Liver (tissue), 8 donors: ENCODE measurements at regions not wholly inside any gene's neighbourhood (a gene's known extent, or its start where the extent isn't known, plus 50 kb on each side); places are given as distances from the start of the nearest gene placed in this dataset.

Source experiments
- DNase-seq: peaks from one replicate; pipeline ENCODE4 v3.0.0-alpha.2; 2017; ENCODE audit warnings: low spot score
- H3K27ac ChIP-seq, 2 donors: one replicate each; pipeline ENCODE4 v1.7.0; 2013; ENCODE audit warnings: inconsistent platforms in 2 of 2, low read length in 2 of 2, control low read depth in 1 of 2, low read depth in 1 of 2, mild to moderate bottlenecking in 1 of 2
- H3K27me3 ChIP-seq, 4 donors: one replicate each; pipeline versions ENCODE4 v1.6.1 to v1.7.0; 2013; ENCODE audit warnings: low read length in 3 of 4, inconsistent platforms in 1 of 4, mild to moderate bottlenecking in 1 of 4, moderate library complexity in 1 of 4; ENCODE audit not compliant: control insufficient read depth in 4 of 4, insufficient read depth in 4 of 4
- H3K36me3 ChIP-seq, 4 donors: one replicate each; pipeline versions ENCODE4 v1.6.1 to v1.7.0; 2013; ENCODE audit warnings: low read length in 3 of 4, mild to moderate bottlenecking in 3 of 4, low read depth in 1 of 4, moderate library complexity in 1 of 4; ENCODE audit not compliant: control insufficient read depth in 4 of 4, insufficient read depth in 3 of 4
- H3K4me1 ChIP-seq, 4 donors: one replicate each; pipeline versions ENCODE4 v1.6.1 to v1.7.0; 2013; ENCODE audit warnings: low read length in 3 of 4, mild to moderate bottlenecking in 3 of 4, moderate library complexity in 1 of 4; ENCODE audit not compliant: control insufficient read depth in 4 of 4, insufficient read depth in 4 of 4
- H3K4me3 ChIP-seq, 3 donors: one replicate each; pipeline versions ENCODE4 v1.6.1 to v1.7.0; 2013; ENCODE audit warnings: low read length in 3 of 3, control low read depth in 1 of 3, low read depth in 1 of 3, mild to moderate bottlenecking in 1 of 3
- H3K9ac ChIP-seq, 2 donors: one replicate each; pipeline ENCODE4 v1.7.0; 2013; ENCODE audit warnings: low read length in 2 of 2, mild to moderate bottlenecking in 2 of 2, moderate library complexity in 2 of 2, control low read depth in 1 of 2, low read depth in 1 of 2
- H3K9me3 ChIP-seq, 4 donors: one replicate each; pipeline versions ENCODE4 v1.6.1 to v1.7.0; 2013; ENCODE audit warnings: low read length in 3 of 4; ENCODE audit not compliant: control insufficient read depth in 4 of 4
- ATF3 ChIP-seq: IDR thresholded peaks from 2 replicates; pipeline ENCODE4 v1.6.1; 2016; ENCODE audit warnings: antibody characterized with exemption
- EGR1 ChIP-seq, 2 donors: IDR thresholded peaks; 2 replicates each; pipeline ENCODE4 v1.6.1; 2016 to 2018; ENCODE audit warnings: antibody characterized with exemption in 2 of 2, low read depth in 2 of 2
- FOXA2 ChIP-seq: IDR thresholded peaks from 2 replicates; pipeline ENCODE4 v1.6.1; 2016; ENCODE audit warnings: antibody characterized with exemption
- GABPA ChIP-seq, 2 donors: IDR thresholded peaks in 1 of 2; conservative IDR thresholded peaks in 1 of 2; 2 replicates each; pipeline ENCODE4 v1.6.1; 2016; ENCODE audit warnings: antibody characterized with exemption in 2 of 2, mild to moderate bottlenecking in 1 of 2, moderate library complexity in 1 of 2
- HNF4A ChIP-seq, 2 donors: conservative IDR thresholded peaks; 2 replicates each; pipeline ENCODE4 v1.6.1; 2016; ENCODE audit warnings: antibody characterized with exemption in 2 of 2, mild to moderate bottlenecking in 2 of 2
- HNF4G ChIP-seq: IDR thresholded peaks from 2 replicates; pipeline ENCODE4 v1.6.1; 2016; ENCODE audit warnings: antibody characterized with exemption
- JUND ChIP-seq, 2 donors: IDR thresholded peaks; 2 replicates each; pipeline ENCODE4 v1.6.1; 2016; ENCODE audit warnings: antibody characterized with exemption in 2 of 2
- NR2F2 ChIP-seq: IDR thresholded peaks from 2 replicates; pipeline ENCODE4 v1.6.1; 2016; ENCODE audit warnings: antibody characterized with exemption
- RAD21 ChIP-seq, 2 donors: IDR thresholded peaks; 2 replicates each; pipeline ENCODE4 v1.6.1; 2016; ENCODE audit warnings: antibody characterized with exemption in 2 of 2, mild to moderate bottlenecking in 2 of 2
- RXRA ChIP-seq, 2 donors: IDR thresholded peaks; 2 replicates each; pipeline ENCODE4 v1.6.1; 2017 to 2018; ENCODE audit warnings: antibody characterized with exemption in 2 of 2, mild to moderate bottlenecking in 1 of 2
- SP1 ChIP-seq: IDR thresholded peaks from 2 replicates; pipeline ENCODE4 v1.6.1; 2018; ENCODE audit warnings: antibody characterized with exemption, mild to moderate bottlenecking
- TAF1 ChIP-seq: conservative IDR thresholded peaks from 2 replicates; pipeline ENCODE4 v1.6.1; 2016; ENCODE audit warnings: antibody characterized with exemption, mild to moderate bottlenecking
- YY1 ChIP-seq: IDR thresholded peaks from 2 replicates; pipeline ENCODE4 v1.6.1; 2016; ENCODE audit warnings: antibody characterized with exemption, mild to moderate bottlenecking
- WGBS: extraction: QIAGEN DNeasy Blood & Tissue Kit; methylation state at CpG from one replicate; pipeline ENCODE4 v1.1.7; 2013; 5-methylcytosine and 5-hydroxymethylcytosine counted together
- TF ChIP-seq, protein P1 (sequence below): IDR thresholded peaks from 2 replicates; pipeline ENCODE4 v1.6.1; 2016; ENCODE audit warnings: antibody characterized with exemption
- TF ChIP-seq, protein P2 (sequence below): fragments of 150-350 bp; IDR thresholded peaks from 2 replicates; pipeline ENCODE4 v1.5.1; 2017; ENCODE audit warnings: improper control_type of control experiment, low read depth, low read length; ENCODE audit not compliant: missing input control
- TF ChIP-seq, protein P3 (sequence below): IDR thresholded peaks from 2 replicates; pipeline ENCODE4 v1.6.1; 2016; ENCODE audit warnings: antibody characterized with exemption, mild to moderate bottlenecking
- TF ChIP-seq, protein P4 (sequence below): IDR thresholded peaks from 2 replicates; pipeline ENCODE4 v1.6.1; 2016; ENCODE audit warnings: antibody characterized with exemption
- donor health status: healthy.
- donor health status: healthy.
- donor health status: healthy.
- donor health status: healthy.
- donor health status: healthy.

GRCh38 chr10:83075815-83076355, 1063.4 kb upstream of the GHITM start:
- H3K36me3 ChIP-seq: no peaks in the 10 kb centered on the region
- H3K27ac ChIP-seq: no peak overlapping the region
- no peak overlapping the region for H3K9ac ChIP-seq
- no peak for TF ChIP-seq RAD21 (IDR thresholded peaks at IDR 0.05)
- no peak for TF ChIP-seq ATF3
- TF ChIP-seq, protein P1, sequence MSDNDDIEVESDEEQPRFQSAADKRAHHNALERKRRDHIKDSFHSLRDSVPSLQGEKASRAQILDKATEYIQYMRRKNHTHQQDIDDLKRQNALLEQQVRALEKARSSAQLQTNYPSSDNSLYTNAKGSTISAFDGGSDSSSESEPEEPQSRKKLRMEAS: no peak
- TF ChIP-seq, protein P2, sequence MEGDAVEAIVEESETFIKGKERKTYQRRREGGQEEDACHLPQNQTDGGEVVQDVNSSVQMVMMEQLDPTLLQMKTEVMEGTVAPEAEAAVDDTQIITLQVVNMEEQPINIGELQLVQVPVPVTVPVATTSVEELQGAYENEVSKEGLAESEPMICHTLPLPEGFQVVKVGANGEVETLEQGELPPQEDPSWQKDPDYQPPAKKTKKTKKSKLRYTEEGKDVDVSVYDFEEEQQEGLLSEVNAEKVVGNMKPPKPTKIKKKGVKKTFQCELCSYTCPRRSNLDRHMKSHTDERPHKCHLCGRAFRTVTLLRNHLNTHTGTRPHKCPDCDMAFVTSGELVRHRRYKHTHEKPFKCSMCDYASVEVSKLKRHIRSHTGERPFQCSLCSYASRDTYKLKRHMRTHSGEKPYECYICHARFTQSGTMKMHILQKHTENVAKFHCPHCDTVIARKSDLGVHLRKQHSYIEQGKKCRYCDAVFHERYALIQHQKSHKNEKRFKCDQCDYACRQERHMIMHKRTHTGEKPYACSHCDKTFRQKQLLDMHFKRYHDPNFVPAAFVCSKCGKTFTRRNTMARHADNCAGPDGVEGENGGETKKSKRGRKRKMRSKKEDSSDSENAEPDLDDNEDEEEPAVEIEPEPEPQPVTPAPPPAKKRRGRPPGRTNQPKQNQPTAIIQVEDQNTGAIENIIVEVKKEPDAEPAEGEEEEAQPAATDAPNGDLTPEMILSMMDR: no peak
- TF ChIP-seq HNF4G: no peak
- no peak for TF ChIP-seq TAF1
- TF ChIP-seq FOXA2: no peak
- no peak for TF ChIP-seq HNF4A (conservative IDR thresholded peaks at IDR 0.05)
- TF ChIP-seq RXRA (IDR thresholded peaks at IDR 0.05): no peak
- no peak for TF ChIP-seq SP1
- TF ChIP-seq GABPA (IDR thresholded peaks at IDR 0.05 in 1 of 2, conservative IDR thresholded peaks at IDR 0.05 in 1 of 2): no peak
- TF ChIP-seq, protein P3, sequence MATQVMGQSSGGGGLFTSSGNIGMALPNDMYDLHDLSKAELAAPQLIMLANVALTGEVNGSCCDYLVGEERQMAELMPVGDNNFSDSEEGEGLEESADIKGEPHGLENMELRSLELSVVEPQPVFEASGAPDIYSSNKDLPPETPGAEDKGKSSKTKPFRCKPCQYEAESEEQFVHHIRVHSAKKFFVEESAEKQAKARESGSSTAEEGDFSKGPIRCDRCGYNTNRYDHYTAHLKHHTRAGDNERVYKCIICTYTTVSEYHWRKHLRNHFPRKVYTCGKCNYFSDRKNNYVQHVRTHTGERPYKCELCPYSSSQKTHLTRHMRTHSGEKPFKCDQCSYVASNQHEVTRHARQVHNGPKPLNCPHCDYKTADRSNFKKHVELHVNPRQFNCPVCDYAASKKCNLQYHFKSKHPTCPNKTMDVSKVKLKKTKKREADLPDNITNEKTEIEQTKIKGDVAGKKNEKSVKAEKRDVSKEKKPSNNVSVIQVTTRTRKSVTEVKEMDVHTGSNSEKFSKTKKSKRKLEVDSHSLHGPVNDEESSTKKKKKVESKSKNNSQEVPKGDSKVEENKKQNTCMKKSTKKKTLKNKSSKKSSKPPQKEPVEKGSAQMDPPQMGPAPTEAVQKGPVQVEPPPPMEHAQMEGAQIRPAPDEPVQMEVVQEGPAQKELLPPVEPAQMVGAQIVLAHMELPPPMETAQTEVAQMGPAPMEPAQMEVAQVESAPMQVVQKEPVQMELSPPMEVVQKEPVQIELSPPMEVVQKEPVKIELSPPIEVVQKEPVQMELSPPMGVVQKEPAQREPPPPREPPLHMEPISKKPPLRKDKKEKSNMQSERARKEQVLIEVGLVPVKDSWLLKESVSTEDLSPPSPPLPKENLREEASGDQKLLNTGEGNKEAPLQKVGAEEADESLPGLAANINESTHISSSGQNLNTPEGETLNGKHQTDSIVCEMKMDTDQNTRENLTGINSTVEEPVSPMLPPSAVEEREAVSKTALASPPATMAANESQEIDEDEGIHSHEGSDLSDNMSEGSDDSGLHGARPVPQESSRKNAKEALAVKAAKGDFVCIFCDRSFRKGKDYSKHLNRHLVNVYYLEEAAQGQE: no peak
- TF ChIP-seq, protein P4, sequence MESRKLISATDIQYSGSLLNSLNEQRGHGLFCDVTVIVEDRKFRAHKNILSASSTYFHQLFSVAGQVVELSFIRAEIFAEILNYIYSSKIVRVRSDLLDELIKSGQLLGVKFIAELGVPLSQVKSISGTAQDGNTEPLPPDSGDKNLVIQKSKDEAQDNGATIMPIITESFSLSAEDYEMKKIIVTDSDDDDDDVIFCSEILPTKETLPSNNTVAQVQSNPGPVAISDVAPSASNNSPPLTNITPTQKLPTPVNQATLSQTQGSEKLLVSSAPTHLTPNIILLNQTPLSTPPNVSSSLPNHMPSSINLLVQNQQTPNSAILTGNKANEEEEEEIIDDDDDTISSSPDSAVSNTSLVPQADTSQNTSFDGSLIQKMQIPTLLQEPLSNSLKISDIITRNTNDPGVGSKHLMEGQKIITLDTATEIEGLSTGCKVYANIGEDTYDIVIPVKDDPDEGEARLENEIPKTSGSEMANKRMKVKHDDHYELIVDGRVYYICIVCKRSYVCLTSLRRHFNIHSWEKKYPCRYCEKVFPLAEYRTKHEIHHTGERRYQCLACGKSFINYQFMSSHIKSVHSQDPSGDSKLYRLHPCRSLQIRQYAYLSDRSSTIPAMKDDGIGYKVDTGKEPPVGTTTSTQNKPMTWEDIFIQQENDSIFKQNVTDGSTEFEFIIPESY: no peak
- TF ChIP-seq YY1: no peak
- TF ChIP-seq EGR1 (IDR thresholded peaks at IDR 0.05; ENCODE audit: low read depth in 2 of 2): no peak
- no peaks in the 10 kb centered on the region for H3K9me3 ChIP-seq
- H3K4me1 ChIP-seq: peaks cover 0 to 2% (median 0%) of the 10 kb centered on the region in 4 donors
- no peaks in the 10 kb centered on the region for H3K27me3 ChIP-seq
- DNase-seq: no peak
- H3K4me3 ChIP-seq: no peak overlapping the region

- peaks cover 0 to 2% (median 0%) of the 10 kb centered on the region in 4 donors for H3K4me1 ChIP-seq
- no peaks in the 10 kb centered on the region for H3K36me3 ChIP-seq
- no peaks in the 10 kb centered on the region for H3K27me3 ChIP-seq
- H3K27ac ChIP-seq: no peak overlapping the region
- 67% methylated on average over 3 of the region's 3 CpGs for WGBS
- no peak for DNase-seq
- H3K4me3 ChIP-seq: no peak overlapping the region
- H3K9me3 ChIP-seq: no peaks in the 10 kb centered on the region
- H3K9ac ChIP-seq: no peak overlapping the region
- TF ChIP-seq HNF4G (no peak), HNF4A (conservative IDR thresholded peaks at IDR 0.05) (no peak), TAF1 (no peak), NR2F2 (no peak), FOXA2 (no peak), RXRA (IDR thresholded peaks at IDR 0.05) (no peak), ATF3 (no peak), GABPA (IDR thresholded peaks at IDR 0.05 in 1 of 2, conservative IDR thresholded peaks at IDR 0.05 in 1 of 2) (no peak), EGR1 (IDR thresholded peaks at IDR 0.05; ENCODE audit: low read depth in 2 of 2) (no peak), JUND (IDR thresholded peaks at IDR 0.05) (no peak), YY1 (no peak)
- TF ChIP-seq, protein P3: no peak
- TF ChIP-seq, protein P4: no peak
Observed at GRCh38 chr10:83076443-83076842, 1062.9 kb upstream of the GHITM start.
